HG02678 (cell line): ENCODE measurements at regions not wholly inside any gene's neighbourhood (a gene's known extent, or its start where the extent isn't known, plus 50 kb on each side); places are given as distances from the start of the nearest gene placed in this dataset.
"Not testable (repeated sequence)": the region's sequence is repeated elsewhere in the genome, so short reads cannot be mapped to it uniquely, and the experiment has no call there.

Experiments used
- ATAC-seq: cut with Tn5 transposase; IDR thresholded peaks from one replicate; pipeline ENCODE4 v1.9.1; 2021; ENCODE audit warnings: mild to moderate bottlenecking, moderate library complexity; ENCODE audit not compliant: unreplicated experiment

DNA sequence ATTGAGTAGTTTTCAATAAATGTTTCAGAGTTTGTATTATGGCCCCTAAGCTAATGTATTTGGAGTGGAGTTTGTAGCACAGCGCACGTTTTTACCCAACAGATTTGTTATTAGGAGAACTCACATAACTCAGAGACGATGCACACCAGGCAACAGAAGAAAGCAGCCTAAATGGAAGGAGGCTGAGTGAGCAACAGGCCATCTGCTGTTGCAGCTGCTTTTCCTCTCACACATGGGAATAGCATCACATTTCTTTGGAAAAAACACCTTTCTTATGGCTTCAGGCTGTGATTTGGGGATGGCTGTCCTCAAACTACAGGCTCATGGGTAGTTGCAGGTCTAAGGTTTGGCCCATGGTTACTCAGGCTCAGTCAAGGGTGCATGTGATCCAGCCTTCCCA lies 469.3 kb upstream of the MCTP2 start:
- ATAC-seq, result no peak

DNA sequence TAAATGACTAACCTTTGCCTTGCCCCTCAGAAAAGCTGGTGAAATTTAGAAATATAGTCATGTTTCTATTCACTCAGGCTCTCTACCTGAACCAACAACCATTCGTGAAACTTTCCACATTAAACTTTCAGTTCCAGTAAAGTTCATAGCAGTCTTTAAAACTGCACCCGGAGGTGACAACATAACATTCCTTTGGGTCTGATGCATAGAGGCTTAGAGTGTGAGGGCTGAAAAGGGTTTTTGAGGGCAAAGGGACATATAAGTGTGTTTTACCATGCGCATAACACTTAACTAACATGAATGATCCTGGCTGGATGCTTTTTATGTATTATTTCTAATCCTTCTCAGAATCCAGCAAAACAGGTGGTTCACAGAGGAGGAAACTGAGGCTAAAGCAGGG lies 471.7 kb upstream of the MCTP2 start:
- ATAC-seq, result no peak

DNA sequence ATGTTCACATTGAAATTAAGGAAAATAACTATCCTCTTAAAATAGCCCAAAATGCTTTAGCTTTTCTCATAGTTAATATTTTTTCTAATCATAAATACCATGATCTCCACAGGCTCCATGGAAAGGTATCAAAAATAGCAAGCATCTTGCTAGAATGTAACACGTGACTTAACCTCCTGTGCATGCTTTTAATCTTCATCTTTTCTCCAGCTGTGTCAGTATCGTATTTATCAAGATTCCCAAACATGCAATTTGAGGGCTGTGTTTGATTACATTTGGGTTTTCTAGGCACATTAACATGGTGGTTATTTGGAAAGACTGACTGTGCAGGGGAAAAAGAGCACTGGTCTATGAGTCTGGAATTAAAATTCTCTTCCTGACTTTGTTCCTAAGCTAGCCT lies 472.5 kb upstream of the MCTP2 start:
- ATAC-seq, result no peak

DNA sequence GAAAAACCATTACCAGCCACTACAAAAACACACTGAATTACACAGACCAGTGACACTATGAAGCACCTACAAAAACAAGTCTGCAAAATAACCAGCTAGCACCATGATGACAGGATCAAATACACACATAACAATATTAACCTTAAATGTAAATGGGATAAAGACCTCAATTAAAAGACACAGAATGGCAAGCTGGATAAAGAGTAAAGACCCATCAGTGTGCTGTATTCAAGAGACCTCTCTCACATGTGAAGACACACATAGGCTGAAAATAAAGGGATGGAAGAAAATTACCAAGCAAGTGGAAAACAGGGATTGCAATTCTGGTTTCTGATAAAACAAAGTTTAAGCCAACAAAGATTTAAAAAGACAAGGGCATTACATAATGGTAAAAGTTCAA lies 482.7 kb upstream of the MCTP2 start:
- no peak for ATAC-seq

DNA sequence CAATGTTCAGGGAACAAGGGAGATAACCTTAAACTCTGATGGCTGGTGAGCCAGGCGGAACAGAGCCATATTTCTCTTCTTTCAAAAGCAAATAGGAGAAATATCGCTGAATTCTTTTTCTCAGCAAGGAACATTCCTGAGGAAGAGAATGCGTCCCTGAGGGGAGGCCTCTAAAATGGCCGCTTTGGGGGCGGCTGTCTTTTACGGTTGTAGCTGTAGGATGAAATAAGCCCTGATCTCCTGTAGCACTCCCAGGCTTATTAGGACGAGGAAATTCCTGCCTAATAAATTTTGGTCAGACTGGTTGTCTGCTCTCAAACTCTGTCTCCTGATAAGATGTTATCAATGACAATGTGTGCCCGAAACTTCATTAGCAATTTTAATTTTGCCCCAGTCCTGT lies 496.4 kb upstream of the MCTP2 start:
- ATAC-seq, result not testable (repeated sequence)

DNA sequence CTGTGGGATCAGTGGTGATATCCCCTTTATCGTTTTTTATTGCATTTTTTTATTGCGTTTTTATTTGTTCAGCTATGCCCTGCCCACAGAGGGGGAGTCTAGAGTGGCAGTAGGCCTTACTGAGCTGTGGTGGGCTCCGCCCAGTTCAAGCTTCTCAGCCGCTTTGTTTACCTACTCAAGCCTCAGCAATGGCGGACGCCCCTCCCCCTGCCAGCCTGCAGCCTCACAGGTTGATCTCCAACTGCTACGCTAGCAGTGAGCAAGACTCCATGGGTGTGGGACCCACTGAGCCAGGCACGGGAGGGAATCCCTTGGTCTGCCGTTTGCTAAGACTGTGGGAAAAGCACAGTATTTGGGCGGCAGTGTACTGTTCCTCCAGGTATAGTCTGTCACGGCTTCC lies 500.6 kb upstream of the MCTP2 start:
- ATAC-seq, result no peak

DNA sequence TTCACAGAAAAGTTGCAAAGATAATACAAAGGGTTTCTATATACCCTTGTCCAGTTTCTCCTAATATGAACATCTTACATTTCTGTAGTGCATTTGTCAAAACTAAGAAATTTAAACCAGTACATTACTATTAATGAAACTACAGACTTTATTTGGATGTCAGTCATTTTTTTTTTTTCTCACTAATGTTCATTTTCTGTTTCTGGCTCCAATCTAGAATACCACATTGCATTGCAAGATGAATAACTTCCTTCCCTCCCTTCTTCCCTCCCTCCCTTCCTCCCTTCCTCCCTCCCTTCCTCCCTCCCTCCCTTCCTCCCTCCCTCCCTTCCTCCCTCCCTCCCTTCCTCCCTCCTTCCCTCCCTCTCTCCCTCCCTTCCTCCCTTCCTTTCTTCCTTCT lies 509.2 kb upstream of the MCTP2 start:
- no peak for ATAC-seq

DNA sequence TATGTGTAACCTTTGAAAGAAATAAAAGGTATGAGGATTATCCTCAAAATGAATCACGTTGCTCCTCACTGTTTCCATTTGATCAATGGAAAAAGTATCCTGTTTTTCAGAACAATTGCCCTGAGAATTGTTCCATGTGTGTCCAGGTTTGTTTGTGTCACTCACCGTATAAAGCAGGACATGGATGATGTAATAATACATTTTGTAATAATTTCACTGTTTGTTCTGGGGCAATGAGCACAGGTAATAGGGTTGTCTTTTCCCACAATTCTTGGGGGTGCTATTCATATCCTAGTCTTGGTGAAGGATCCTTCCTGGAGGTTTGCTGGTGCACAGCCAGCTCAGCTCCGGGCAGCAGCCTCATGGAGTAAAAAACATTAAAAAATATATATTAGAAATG lies 510.8 kb upstream of the MCTP2 start:
- no peak for ATAC-seq

DNA sequence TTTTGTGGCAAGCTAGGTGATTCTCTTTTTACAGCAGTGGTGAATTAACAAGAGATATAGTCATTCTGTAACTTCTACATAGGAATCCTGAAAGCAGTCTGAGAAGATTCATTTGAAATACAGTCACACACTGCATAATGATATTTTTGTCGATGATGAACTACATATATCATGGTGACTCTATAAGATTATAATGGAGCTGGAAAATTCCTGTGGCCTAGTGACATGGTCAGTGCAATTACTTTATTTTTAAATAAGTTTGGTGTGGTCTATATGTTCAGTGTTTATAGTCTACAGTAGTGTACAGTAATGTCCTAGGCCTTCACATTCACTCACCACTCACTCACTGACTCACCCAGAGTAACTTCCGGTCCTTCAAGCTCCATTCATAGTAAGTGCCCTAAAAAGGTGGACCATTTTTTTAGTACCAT lies 511.4 kb upstream of the MCTP2 start:
- ATAC-seq, result no peak

DNA sequence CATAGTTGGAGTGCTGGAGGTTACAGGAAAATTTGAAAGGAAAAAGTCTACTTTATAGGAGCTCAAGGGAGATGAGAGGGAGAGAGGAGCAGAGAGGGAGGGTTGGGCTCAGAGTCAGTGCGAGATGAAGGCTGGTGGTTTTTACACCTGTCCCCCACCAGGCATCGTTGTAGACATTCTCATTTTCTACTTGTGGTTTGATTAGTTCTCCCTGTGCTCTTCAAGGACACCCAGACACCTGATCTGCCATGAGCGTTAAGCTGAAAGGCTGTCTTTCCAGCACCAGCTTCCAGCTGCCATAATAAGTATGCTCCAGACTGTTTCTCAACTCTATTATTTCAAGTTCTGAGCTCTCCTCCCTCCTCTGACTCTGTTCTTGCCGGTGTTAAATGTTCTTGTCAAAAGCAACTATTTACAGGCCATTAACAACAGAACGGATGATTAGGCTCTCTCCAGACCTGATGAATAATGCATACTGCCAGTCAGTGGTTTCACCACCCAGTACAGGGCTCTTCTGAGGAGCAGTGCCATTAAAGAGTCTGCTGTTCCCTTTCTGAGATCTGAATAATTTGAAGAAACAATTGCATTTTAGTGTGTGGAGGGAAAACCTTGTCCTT lies 514.6 kb upstream of the MCTP2 start:
- ATAC-seq, result no peak

DNA sequence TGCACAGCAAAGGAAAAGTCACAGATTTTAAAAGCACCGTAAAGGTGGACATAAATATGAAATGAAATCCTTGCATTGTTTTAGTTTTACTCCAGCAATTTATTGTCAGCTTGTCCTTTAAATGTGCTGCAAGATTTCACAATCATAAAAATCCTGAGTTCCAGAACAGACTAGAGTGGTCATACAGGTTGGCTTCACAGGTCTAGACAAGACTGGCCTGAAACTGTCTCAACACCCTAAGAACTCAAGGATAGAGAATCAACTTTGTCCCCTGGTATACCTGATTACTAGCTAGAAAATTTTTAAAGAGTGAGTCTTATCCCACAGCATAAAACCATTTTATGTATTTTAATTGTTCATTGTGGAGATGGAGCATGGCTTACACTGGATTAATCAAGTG lies 521.7 kb upstream of the MCTP2 start:
- no peak for ATAC-seq

DNA sequence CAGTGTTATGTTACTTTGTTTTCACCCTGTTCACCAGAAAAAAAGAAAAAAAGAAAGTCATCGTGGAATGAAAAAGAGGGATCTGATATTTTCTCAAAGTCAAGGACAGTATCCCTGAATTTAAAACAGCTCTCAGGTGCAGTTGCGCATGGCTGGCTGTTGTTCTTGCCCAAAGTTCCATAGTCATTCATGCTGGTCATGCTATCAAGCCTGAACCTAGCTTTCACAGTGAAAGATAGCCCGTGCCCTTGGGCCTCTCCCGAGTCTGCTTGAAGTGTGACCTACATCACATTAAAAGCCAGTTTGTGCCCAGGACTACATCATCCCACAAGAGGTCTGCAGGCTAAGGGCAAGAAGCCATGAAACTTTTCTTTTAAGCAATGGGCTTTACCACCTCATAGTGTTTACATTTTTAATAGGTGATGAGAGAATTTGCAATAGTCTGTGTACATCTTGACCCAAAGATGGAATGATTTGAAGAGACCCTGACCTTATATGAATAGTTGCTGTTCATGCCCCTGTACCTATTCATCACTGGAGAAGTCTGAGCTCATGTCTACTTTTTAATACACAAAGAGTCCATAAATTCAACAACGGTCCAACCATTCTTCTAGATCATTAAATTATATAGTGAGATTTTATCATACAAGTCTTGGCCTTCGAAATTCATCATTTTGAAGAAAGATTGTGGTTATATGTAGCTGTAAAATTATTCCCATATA lies 522.5 kb upstream of the MCTP2 start:
- ATAC-seq, result no peak

DNA sequence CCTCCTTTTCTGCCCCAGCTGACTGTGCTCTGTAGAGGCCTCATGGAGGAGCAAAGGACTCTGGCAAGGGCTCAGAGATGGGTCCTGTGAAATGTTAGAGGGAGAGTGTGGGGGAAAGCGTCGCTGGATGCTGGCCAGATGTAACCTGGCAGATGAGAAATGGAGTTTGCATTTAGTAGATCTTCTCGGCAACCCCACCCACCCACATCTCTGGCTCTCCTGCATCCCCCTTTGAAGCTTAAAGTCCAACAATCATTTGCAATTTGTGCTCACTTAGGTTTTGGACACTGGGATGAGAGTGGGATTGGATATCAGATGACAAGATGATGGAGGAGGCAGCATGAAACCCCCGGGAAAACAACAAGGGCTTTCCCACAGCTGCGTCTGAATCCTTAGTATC lies 523.6 kb upstream of the MCTP2 start:
- no peak for ATAC-seq

DNA sequence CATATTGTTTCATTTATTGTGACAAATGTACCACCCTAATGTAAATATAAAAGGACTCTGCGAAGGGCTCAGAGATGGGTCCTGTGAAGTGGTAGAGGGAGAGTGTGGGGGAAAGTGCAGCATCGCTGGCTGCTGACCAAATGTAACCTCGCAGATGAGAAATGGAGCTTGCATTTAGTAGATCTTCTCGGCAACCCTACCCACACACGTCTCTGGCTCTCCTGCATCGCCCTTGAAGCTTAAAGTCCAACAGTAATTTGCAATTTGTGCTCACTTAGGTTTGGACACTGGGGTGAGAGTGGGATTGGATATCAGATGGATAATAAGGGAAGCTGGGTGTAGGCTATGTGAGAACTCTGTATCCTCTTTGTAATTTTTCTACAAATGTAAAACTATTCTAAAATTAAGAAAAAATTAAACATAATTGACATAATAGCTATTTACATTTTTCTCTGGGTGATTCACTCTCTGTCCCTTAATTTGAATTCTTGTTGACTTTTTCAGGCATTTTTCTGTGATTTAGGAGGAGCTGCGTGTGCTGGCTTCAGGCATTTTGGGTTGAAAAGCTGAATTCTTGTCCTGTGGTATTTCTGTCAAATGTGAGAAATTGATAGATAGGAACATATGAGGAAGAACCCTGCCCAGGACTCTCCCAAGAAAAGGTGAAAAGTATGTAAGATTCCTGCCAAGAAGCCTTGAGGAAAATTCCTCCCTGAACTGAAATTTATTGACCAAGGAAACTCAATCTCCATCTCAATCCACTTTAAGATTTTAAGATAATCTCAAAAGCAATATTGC lies 524.7 kb upstream of the MCTP2 start:
- no peak for ATAC-seq

DNA sequence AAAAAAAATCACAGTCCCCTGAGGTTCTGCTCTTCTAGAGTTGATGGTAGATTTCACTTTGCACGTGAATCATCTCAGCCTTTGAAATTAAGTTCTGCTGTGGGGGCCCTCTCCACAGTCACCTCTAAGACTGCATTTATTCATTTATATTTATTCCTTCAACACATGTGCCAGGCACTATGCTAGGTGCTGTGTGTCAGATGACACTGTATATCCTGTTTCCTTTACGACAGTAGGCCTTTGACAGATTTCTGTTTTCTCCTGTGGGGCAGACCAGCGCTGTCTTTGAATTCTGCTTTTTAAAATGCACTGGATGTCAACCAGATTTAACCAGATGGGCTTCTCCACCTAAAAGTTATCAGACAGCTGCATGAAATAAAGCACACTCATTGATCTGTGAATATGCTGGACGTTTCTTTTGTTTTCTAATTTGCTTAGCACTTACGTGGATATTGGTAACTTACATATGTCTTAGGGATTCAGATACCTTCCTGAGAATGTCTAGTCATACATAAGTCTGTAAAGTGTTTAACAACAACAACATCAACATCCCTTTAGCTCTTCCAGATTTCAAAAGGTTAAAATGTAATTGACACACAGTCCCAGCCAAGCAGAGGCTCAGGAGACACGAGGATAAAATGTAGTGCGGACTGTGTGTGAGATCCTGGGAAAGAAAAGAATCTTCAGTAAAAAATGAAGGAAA lies 525.5 kb upstream of the MCTP2 start:
- ATAC-seq, result no peak

DNA sequence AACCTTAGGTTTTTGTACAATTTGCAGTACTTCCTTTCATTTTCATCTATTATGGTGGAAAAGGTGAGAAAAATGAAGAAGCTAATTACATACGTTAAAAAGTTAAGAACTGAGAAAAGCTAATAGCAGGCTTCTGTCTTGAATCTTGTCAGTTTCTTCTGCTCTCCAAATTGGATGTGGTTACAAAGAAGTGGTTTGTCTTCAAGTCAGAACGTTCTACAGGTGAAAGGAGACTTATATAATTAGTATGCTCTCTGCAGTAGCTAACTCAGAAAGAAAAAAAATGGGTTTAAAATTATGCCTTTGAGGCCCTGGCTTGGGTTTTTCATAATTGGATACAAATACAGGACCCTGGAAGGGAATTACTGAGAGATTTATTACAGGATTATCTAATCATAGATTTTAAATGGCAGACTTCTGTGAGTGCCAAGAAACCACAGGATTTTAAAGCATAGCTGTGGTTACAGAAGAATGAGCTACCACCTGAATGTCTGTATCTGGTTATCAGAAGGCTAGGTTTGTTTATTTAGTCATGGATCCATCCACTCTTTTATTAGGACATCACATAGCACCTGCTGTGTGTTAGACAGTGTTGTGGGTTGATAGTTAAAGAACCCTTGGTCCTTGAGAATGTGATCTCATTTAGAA lies 528.1 kb upstream of the MCTP2 start:
- no peak for ATAC-seq

DNA sequence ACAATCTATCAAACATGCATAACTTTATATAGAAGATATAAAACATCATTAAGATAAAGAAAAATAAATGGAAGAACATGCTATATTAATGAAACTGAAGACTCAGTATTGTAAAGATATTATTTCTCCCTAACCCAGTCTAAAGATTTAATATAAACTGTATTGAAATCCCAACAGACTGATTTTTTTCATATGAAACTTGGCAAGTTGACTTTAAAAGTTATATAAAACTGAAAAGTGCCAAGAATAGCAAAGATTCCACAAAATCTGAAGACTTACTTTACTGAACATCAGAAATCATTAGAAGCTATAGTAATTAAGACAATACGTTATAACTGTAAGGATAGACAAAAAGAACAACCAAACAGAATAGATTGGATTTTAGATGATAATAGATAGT lies 531.3 kb upstream of the MCTP2 start:
- no peak for ATAC-seq

DNA sequence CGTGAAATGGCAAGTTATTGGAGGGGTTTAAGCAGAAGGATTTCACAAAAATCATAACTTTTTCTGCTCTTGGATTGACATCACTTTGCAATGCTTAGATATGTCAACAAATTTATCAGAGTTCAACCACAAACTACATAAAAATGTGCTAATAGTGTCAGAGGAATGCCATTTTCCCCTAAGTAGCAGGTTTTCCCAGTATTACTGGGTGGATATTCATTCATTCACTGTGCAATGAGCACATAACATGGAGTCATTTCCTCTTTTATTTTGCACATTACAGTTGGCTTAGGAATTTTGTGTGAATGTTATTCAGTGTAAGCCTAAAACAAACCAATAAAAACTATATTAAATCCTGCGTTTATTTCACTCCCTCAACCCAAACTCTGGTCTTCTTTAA lies 537.3 kb upstream of the MCTP2 start:
- ATAC-seq, result no peak

DNA sequence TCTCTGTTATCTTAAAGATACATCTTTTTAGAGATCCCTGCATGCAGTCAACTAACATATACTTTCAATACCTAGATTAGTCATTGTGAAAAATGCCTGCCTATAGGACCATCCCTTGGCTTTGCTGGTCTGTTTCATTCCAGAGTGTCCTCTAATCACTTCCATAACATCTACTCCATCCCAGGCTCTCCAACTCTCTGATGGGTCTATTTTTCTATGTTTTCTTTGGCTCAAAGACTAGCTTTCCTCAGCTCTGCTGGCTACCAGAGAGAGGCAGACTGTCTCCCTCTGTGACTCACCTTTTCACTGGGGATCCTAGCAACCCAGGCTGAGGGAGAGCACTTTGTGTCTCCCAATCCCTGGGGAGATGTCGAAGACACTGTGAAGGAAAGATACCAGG lies 547.7 kb upstream of the MCTP2 start:
- no peak for ATAC-seq

DNA sequence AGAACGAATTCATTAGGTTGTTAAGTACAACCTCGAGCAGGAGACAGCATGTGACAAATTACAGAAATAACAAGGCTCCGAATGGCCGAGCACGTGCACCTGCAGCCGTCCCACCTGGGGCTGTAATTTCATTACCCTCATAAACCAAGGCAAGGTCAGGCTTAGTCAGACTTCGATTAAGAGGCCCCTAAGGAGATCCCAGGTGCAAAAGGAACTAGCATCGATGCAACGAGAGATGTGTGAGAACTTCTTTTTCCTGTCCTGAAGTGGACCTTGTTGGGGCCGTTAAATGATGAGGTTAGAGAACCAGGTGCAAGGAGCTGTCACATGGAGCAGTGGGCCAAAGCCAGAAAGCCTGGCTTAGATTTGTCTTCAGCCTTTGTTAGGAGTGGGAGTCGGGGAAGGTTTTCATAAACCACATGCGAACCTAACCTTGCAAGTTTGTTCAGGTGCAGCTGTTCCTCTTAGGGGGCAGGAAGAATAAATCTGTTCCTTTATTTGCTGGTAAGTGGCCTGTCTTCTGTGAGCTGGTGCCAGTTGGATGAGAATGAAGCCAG lies 559.9 kb upstream of the MCTP2 start:
- ATAC-seq, result no peak

DNA sequence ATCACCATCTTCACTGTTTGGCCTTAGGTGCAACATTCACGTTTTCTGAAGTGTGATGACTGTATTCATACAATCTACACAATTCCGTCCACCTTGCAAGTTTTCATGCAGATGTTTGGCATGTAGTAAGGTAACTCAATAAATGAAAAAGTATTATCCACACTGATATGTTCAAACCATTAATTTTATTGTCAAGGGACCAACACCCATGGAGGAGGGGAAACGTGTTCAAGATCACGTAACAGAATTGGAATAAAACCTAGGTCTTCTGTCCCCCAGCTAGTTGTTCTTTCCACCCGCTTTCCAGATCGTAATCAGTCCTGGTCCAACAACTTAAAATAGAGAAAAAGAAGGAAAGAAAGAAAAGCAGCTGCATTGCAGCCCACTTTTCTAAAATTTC lies 560.4 kb upstream of the MCTP2 start:
- no peak for ATAC-seq
